ENCODE measurements at regions not wholly inside any gene's neighbourhood (a gene's known extent, or its start where the extent isn't known, plus 50 kb on each side); places are given as distances from the start of the nearest gene placed in this dataset.

- TF ChIP-seq POLR2A (IDR thresholded peaks at IDR 0.05; ENCODE audit: low read length) (no peak), GATA1 (IDR thresholded peaks at IDR 0.05; ENCODE audit: low read depth, low read length) (no peak)
Observed at GRCh38 chr7:8831376-8831775, 398.0 kb downstream of the NXPH1 start.

Measured in erythroblast (primary cell).